ENCODE measurements at regions not wholly inside any gene's neighbourhood (a gene's known extent, or its start where the extent isn't known, plus 50 kb on each side); places are given as distances from the start of the nearest gene placed in this dataset.

DNA sequence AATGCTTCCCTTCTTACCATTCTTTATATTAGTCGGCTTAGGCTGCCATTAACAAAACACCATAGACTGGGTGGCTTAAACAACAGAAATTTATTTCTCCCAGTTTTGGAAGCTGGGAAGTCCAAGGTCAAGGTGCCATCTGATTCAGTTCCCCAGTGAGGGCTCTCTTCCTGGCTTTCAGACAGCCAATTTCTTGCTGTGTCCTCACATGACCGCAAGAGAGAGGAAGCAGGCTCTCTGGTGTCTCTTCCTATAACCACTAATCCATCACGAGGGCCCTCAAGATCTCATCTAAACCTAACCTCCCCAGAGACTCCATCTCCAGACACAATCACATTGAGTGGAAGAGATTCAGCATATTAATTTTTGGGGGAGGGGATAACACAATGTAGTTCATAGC, 193.0 kb upstream of the SGK1 start:
- WGBS, 4 donors, result 50 to 69% (median 60%) methylated on average over 3 of the region's 3 CpGs
- no peak overlapping the region for H3K4me3 ChIP-seq
- ATAC-seq (peak; percentile 20 to 52 (median 46)), DNase-seq (peak in 1 of 5 donors; percentile 29)
- intact Hi-C loops (cut with DNase I), result loop anchor here in 6 of 10 donors (5.0 to 10.0 kb wide), 5 partner anchors 34 to 336 kb away; no protein-coding TSS in a partner anchor
- no peaks in the 10 kb centered on the region for H3K36me3 ChIP-seq
- no peaks in the 10 kb centered on the region for H3K27me3 ChIP-seq
- H3K27ac ChIP-seq, result peak overlapping the region in 3 of 12 donors; percentile 40 to 77 (median 70)
- H3K9me3 ChIP-seq, result no peaks in the 10 kb centered on the region
- TF ChIP-seq POLR2A (IDR thresholded peaks at IDR 0.05), result no peak
- TF ChIP-seq, protein P1, sequence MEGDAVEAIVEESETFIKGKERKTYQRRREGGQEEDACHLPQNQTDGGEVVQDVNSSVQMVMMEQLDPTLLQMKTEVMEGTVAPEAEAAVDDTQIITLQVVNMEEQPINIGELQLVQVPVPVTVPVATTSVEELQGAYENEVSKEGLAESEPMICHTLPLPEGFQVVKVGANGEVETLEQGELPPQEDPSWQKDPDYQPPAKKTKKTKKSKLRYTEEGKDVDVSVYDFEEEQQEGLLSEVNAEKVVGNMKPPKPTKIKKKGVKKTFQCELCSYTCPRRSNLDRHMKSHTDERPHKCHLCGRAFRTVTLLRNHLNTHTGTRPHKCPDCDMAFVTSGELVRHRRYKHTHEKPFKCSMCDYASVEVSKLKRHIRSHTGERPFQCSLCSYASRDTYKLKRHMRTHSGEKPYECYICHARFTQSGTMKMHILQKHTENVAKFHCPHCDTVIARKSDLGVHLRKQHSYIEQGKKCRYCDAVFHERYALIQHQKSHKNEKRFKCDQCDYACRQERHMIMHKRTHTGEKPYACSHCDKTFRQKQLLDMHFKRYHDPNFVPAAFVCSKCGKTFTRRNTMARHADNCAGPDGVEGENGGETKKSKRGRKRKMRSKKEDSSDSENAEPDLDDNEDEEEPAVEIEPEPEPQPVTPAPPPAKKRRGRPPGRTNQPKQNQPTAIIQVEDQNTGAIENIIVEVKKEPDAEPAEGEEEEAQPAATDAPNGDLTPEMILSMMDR (IDR thresholded peaks at IDR 0.05), result no peak
- H3K4me1 ChIP-seq, result peaks cover 0 to 28% (median 6%) of the 10 kb centered on the region in 12 donors

DNA sequence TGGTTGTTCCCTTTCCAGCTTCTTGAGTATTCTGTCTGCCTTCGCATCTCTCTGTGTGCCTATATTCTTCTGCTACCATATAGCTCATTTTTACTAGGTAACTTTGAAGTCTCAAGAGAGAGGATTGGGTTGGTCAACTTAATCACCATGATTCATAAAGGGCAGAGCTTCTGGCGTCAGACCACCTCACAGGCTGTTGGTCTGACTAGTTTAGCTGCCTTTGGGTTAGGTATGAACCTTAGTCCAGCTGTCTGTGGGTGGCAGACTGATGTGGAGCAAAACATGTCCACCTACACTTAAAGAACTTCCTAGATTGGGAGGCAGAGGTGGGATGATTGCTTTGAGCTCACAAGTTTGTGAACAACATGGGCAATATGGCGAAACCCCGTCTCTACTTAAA, 192.2 kb upstream of the SGK1 start:
- ATAC-seq (no peak), DNase-seq (no peak)
- no peaks in the 10 kb centered on the region for H3K9me3 ChIP-seq
- intact Hi-C loops (cut with DNase I), result loop anchor here in 6 of 10 donors (5.0 to 10.0 kb wide), 5 partner anchors 33 to 335 kb away; no protein-coding TSS in a partner anchor
- H3K4me1 ChIP-seq, result peaks cover 0 to 28% (median 6%) of the 10 kb centered on the region in 12 donors
- TF ChIP-seq, protein P1 (IDR thresholded peaks at IDR 0.05), result no peak
- TF ChIP-seq POLR2A (IDR thresholded peaks at IDR 0.05), result no peak
- no peak overlapping the region for H3K27ac ChIP-seq
- 83 to 99% (median 98%) methylated on average over 4 of the region's 4 CpGs for WGBS, 4 donors
- no peaks in the 10 kb centered on the region for H3K27me3 ChIP-seq
- no peaks in the 10 kb centered on the region for H3K36me3 ChIP-seq
- no peak overlapping the region for H3K4me3 ChIP-seq

DNA sequence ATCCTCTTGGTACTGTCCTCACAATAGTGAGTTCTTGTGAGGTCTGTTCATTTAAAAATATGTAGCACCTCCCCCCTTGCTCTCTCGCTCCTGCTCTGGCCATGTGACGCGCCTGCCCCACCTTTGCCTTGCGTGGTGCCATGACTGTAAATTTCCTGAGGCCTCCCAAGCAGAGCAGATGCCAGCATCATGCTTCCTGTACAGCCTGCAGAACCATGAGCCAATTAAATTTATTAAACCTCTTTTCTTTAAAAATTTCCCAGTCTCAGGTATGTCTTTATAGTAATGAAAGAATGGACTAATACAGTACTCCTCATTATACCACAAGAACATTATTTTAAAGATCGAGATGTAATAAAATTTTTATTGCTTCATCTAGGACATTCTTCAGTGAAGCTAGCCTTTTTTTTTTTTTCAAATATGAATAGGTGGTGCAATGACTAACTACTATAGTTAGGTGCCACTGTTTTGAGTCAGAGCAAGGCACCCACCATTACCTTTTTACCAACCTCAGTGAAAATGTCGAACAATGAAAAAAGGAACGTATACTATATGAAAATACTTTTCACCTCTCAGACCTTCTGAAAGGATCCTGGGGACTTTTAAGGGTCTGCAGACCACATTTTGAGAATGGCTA, 191.1 kb upstream of the SGK1 start:
- Histone ChIP-seq H3K4me3 (no peak overlapping the region), H3K9me3 (no peaks in the 10 kb centered on the region), H3K27ac (no peak overlapping the region), H3K27me3 (no peaks in the 10 kb centered on the region), H3K4me1 (peaks cover 0 to 28% (median 6%) of the 10 kb centered on the region in 12 donors), H3K36me3 (no peaks in the 10 kb centered on the region)
- ATAC-seq (no peak), DNase-seq (no peak)
- TF ChIP-seq, protein P1 (IDR thresholded peaks at IDR 0.05), result no peak
- TF ChIP-seq POLR2A (IDR thresholded peaks at IDR 0.05), result no peak
- WGBS, 4 donors, result 95 to 97% (median 96%) methylated on average over 7 of the region's 7 CpGs
- intact Hi-C loops (cut with DNase I), result no loop called here

DNA sequence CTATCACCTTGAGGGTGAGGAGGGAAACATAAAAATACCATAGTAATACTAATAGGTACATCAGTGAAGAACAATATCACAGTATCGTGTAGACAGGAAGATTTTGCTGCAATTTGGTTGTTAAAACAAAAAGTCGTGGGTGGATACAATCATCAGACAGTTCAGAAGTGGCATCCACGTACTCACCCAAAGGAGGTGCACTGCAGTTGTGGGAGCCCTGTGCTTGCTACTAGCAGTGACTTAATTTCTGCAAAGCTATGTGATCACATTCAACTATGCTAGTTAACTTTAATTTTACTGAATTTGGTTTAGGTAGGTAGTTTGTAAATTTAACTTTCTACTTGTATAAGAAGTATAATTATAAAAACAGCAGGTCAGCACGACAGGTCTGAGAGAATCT, 188.2 kb upstream of the SGK1 start:
- no peak overlapping the region for H3K4me3 ChIP-seq
- H3K27me3 ChIP-seq, result no peaks in the 10 kb centered on the region
- H3K9me3 ChIP-seq, result no peaks in the 10 kb centered on the region
- intact Hi-C loops (cut with DNase I), result no loop called here
- ATAC-seq (no peak), DNase-seq (no peak)
- no peak overlapping the region for H3K27ac ChIP-seq
- peaks cover 0 to 19% (median 5%) of the 10 kb centered on the region in 12 donors for H3K4me1 ChIP-seq
- TF ChIP-seq POLR2A (IDR thresholded peaks at IDR 0.05), result no peak
- TF ChIP-seq, protein P1 (IDR thresholded peaks at IDR 0.05), result no peak
- no peaks in the 10 kb centered on the region for H3K36me3 ChIP-seq
- WGBS, 4 donors, result 94 to 97% (median 97%) methylated on average over 4 of the region's 4 CpGs

All from heart left ventricle (tissue), 16 donors.